Lung microvascular endothelial cell (primary cell): ENCODE measurements at regions not wholly inside any gene's neighbourhood (a gene's known extent, or its start where the extent isn't known, plus 50 kb on each side); places are given as distances from the start of the nearest gene placed in this dataset.
"Not testable (repeated sequence)": the region's sequence is repeated elsewhere in the genome, so short reads cannot be mapped to it uniquely, and the experiment has no call there.

ENCODE experiments used
- DNase-seq, 2 donors: peaks; one replicate each; pipeline versions ENCODE4 v3.0.0 to v3.0.0-alpha.2; 2010; ENCODE audit warnings: low read depth in 2 of 2

DNA sequence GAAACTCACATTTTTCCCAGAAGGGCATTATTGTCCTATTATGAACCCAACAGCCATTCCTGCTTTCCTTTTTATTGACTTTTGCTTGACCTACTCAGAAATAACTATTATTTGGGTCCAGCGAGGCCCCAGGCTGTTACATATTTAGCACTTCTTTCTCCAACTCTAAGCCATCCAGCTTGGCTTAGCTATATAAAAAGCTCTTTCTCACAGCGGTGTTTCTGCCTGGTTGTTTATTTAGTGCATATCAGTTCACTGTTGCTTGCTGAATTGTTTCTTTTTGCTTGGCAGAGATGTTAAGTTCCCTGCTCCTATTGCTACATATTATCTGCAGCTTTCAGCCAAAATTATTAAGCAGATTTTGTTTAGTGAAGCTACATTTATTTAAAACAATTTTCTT lies 1156.8 kb upstream of the SEMA6A start:
- DNase-seq = no peak

DNA sequence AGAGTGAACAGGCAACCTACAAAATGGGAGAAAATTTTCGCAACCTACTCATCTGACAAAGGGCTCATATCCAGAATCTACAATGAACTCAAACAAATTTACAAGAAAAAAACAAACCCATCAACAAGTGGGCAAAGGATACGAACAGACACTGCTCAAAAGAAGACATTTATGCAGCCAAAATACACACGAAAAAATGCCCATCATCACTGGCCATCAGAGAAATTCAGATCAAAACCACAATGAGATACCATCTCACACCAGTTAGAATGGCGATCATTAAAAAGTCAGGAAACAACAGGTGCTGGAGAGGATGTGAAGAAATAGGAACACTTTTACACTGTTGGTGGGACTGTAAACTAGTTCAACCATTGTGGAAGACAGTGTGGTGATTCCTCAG lies 1146.2 kb upstream of the SEMA6A start:
- not testable (repeated sequence) for DNase-seq

DNA sequence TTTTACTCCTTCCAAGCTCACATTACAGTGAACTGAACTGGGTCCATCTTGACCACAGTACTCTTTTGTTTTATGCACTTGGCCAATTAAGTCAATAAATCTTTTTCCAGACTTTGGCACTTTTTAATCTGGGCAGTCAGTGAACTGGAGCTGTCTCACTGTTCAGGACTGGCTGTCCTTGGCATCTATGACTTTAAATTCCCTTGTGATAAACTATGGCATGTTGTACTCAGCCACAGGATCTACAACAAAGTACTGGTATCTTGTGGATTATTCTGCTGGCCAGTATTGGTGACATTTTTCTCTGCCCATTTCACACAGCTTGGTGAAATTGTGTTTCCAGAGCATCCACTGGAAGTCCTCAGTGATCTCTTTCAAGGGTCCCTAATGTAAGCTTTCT lies 1144.8 kb upstream of the SEMA6A start:
- DNase-seq = no peak

DNA sequence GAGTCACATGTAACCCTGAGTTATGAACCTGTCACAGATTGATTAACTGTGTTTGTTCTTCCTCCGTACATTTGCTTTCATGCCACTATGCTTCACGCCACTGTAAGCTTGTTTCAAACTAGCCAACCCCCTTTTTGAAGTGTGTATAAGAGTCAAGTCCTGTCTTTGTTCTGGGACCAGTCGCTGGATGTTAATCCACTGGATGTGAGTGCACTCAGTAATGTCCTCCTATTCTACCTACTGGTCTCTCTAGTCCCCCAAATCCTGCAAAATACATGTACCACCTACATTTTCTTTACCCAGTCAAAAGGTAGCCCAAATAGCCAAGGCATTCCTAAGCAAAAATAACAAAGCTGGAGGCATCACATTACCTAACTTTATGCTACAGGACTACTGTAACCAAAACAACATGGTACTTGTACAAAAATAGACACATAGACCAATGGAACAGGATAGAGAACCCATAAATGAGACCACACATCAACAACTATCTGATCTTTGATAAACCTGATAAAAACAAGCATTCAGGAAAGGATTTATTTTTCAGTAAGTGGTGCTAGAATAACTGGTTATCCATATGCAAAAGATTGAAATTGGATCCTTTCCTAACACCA lies 1139.1 kb upstream of the SEMA6A start:
- DNase-seq = peak in 1 of 2 donors; percentile 1

DNA sequence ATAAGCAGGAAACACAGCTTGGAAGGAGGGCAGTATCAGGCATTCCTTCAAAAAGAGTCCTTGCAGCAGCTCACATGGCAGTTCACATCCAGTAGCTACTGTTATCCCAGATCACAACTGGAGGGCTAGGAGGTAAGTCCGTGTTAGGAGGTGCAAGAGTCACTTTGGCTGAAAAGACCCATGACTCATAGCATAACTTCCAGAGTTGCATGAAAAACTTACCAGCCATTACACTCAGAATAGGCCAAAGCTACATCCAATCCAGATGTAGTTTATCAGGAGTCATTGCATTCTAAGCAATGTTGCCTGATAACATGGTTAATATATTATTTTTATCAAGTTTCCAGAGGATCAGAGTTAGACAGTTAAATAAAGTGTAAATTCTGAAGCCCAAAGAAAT lies 1126.4 kb upstream of the SEMA6A start:
- no peak for DNase-seq

DNA sequence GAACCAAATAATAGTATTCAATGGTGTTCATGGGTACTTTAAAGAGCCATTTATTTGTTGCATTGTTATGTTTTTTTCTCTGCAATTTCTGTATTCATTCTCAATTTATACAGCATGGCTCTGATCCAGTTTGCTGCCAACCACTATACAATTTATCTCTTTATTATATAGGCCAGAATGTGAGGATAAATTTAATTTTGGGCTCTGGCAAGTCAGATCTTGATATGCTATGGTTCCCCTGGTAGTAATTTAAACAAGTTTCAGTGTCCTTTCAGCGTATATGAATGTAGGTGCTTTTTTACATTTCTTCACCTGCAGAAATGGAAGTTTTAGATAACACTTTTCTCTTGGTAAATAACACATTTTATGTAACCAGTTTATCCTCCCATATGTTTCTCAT lies 1118.0 kb upstream of the SEMA6A start:
- DNase-seq = no peak

DNA sequence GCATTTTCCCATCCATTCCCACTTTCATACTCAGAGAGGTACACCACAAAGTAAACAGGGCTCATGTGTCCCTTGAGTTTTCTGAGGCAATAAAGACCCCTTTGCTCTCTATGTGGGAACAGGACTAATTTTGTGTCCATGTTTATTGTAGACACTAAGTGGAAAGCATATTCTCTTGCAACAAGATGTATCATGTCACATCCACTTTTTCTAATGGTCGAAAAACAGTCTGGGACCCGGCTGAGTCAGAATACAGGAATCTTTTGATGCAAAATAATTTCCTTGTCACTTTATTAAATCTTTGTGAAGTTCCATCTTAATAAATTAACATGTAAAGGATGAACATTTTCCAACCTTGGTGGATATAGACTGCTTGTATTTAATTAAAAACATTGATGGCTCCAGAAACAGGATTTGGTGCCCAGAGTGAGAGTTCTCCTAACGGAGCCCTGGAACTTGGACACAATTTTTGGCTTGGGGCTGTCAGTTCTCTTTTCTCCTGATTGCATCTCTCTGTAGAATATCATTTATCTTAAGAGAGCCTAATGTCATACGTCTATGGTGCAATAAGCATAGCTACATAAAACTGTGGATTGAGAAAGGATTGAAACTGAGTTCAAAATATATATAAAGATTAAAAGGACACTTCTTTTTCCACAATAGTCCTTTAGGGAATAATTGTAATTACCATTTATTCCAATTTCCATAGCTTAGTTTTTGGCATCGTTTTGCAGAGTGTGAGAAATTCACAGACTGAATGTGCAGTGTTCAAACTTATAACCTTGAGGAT lies 1116.7 kb upstream of the SEMA6A start:
- DNase-seq = no peak

DNA sequence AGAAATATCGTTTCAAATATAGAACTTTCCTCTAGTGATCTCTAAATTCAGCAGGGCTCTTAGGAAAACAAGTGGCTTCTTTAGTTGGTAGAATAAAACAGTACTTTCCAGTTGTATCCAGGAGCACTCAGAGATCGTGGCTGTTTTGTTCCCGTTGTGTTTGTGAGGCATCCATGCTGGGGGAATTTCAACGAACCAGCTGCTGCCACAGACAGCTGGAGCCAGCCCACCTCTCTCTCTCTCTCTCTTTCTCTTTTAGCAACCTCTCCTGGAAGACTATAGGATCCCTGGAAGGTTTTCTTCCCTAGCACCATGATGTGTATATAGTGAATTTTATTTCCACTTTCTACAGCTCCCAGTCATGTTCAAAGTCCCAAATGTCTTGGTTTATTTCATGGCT lies 1116.0 kb upstream of the SEMA6A start:
- DNase-seq = no peak

DNA sequence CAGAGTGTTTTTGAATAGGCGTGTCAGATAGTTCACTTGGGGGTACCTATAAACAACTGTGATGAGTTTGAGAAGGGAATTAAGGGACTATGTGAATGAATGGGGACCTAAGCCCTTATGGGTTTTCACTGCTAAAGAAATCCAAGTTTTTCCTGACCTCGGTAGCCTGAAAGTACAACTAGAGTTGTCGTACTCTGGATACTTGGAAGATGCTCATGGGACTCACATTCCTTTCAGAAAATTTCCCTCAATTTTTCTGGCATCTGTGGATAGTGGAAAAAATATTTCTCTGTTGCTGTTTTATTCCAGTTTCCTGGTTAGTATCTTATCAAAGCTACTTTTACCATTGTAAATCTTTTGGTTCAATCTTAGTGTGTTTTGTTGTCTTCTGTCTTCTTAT lies 1112.3 kb upstream of the SEMA6A start:
- no peak for DNase-seq

DNA sequence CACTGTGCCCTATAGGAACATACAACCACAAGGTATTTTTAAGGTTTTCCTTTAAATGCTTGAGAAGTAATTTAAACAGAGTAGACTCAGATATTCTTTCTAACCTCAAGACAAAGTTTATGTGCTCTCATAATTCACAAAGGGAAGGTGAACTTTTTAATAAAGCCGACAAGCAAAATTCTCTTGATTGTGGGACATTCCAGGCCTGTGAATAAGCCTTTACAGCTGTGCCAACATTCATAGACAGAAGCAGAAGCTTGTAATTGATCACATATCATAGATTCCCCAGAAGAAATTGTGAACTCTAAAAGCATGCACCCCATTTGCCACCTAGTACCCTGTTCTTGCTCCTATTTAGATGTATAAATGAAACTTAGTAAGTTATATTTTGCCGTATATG lies 1107.8 kb upstream of the SEMA6A start:
- no peak for DNase-seq

DNA sequence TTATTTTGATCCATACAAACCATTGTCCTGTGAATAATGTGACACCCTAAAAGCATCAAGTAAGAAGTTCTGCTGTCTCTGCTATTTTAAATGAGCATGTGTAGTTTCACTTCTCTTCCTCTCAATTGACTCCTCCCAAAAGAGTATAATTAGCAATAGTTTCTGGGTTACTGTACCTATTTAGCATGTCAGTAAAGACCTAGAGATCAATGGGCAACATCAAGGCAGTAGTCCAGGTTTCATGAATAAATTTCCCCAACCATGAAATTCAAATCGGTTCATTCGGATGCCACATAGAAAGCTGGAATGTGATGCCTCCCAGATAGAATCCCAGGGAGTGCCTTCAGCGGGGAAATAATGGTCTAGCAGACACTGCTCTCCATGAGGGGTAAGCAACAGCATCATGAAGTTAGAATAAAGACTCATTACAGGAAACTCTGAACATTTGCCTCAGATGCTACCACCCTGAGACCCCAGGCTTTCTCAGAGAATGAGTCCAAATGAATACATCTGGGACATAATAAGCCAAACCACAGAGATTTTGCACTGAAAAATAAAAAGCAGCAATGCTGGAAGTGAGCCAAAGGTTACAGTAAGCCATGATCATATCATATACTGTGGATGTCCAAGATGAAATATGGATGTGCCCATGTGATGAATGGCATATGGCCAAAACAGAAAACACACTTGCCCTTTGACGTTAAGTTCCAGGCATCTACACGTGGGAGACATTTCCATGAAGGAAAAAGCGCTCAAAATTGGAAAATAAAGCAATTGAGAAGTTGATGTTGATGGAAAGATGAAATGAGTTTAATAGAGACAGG lies 1107.0 kb upstream of the SEMA6A start:
- DNase-seq = no peak

DNA sequence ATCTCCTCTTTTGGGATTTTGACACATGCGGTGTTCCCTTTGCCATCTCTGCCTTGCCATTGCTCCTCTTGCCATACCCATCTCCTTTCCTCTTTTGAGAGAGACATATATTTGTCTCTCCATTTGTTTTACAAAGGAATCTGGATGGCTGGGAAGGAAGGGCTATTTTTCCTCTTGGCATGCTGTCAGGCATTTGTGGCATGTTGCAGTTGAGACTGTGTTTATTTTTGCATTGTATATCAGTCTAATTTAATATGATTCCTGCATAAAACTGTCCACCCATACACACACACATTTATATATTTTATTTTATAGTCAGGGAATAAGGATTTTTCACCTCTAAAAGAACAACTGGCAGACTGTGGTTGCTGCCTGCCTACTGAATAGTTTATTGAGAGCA lies 1105.8 kb upstream of the SEMA6A start:
- DNase-seq = no peak

DNA sequence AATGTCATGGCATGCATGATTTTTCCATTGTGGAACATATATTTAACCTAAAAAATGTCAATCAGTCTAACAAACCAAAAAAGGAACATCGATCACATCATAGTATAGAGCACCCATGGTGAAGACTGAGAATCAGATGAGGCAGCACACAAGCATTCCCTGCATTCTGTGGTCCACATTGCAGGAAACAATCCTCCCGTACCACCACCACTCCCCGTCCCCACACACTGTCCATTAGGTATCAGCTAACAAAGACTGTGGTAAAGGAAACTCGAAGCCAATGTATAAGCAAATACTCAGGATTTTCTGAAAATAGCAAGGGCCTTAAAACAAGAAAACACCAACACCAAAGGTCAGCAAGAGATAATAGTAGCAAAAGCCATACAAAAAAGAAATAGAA lies 1104.4 kb upstream of the SEMA6A start:
- DNase-seq = no peak

DNA sequence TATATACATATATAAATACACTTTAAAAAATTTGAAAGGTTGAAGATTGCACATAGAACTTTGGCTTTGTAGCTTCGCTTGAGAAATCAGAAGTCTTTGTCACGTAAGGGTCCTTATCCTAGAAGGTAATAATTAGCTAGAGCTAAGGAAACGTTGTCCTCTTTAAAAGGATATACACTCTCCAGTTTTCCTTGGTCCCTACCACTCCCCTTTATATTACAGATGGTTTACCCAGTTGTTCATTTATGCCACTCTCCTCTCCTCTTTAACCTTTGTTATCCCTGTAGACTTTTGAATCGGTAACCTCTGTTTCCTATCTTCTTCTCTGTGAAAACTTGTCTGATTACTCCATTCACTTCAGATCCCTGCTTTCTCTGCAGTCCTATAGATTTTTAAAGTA lies 1101.0 kb upstream of the SEMA6A start:
- no peak for DNase-seq

DNA sequence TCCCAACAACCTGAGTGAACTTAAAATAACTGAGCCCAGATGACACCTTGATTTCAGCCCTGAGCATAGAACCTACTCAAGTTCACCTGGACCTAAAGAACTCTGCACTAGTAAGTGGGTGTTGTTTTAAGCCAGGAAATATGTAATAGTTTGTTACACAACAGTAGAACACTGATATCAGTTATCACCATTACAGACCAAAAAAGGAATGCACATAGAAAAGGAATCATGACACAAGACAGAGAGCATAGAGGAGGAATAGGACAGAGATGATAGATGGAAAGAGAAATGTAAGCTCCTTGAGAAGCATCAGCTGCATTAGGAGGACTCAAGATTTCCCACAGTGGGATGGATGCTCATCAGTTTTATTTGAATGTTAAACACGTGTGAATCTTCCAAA lies 1096.9 kb upstream of the SEMA6A start:
- no peak for DNase-seq

DNA sequence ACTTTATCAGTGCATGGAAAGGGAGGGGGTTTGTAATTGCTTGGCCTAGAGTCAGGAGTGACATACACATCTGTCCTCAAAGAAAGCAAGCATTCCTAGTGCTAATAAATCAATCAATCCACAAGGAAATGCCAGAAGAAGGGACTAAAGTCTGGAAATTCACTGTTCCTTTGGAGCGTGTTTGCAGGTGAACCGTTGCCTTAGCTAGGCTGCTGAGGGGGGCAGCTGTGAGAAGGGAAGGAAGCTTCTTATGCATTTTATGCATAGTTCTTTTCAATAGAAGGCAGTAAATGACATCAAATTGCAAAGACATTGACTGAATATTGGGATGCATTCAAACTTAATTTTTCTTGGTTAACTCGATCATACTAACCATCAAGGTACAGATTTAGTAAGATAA lies 1092.5 kb upstream of the SEMA6A start:
- DNase-seq = no peak

DNA sequence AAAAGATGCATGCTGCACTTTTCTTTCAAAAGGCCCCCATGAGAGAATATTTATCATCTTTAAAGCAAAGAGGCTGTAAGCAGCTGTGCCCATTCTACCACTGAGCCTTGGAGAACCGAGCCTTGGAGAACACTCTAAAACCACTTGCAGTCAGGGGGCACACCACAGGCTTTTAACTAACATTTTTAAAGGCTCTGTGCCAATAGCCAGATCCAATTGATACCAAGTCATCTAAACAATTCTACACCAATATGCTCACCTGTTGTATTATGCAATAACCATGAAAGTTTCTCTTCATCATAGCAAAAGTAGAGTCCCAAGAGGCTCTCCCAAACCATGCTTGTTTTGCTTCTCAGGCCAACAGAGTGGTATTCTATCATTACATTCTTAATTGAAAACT lies 1090.5 kb upstream of the SEMA6A start:
- no peak for DNase-seq

DNA sequence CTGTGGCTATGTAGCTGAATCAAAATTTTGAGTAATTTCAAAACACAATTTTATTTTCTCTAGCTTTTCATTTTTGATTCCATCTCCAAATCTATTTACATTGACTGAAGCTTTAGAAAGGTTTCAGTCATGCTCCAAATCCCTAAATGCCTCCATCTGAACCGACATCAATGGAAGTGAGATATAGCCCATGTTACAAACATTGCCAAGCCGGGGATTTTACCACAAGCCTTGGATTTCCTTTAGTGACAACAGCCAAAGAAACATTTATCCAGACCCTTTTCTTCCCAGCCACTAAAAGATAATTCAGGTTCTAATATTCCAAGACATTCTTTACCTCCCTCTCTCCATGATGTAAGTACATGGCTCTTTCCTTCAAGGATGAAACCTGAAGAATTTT lies 1087.7 kb upstream of the SEMA6A start:
- DNase-seq = no peak

DNA sequence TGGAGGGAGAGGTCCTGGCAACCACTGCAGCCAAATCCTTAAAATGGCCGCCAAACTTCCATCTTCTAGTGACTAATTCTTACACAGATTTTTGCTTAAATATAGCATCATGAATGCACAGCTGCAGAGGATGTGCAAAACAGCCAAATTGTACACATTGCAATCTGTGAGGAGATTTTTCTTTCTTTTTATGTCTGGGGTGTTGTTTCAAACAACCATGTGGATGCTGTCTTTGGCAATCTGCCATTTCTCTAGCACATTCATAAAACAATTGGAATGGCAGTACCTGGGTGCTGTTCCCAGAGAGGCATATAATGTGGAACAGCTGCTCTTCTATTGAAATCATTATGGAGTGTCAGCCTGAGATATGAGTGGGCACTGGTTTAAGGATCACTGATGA lies 1082.9 kb upstream of the SEMA6A start:
- no peak for DNase-seq

DNA sequence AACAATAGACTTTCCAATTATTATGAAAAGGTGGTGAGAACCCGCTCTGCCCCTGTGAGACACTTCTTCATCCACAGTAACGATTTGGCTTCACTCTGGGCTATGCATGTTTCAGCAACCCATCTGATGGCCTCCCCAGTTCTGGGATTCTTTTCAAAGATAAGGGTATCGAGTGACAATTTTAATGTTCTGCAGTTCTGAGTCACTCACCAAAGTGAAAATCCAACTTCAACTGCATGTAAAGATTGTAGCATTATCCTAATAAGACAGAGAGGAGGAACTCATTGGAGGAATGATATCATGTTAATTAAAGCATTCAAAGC lies 1078.3 kb upstream of the SEMA6A start:
- DNase-seq = no peak

DNA sequence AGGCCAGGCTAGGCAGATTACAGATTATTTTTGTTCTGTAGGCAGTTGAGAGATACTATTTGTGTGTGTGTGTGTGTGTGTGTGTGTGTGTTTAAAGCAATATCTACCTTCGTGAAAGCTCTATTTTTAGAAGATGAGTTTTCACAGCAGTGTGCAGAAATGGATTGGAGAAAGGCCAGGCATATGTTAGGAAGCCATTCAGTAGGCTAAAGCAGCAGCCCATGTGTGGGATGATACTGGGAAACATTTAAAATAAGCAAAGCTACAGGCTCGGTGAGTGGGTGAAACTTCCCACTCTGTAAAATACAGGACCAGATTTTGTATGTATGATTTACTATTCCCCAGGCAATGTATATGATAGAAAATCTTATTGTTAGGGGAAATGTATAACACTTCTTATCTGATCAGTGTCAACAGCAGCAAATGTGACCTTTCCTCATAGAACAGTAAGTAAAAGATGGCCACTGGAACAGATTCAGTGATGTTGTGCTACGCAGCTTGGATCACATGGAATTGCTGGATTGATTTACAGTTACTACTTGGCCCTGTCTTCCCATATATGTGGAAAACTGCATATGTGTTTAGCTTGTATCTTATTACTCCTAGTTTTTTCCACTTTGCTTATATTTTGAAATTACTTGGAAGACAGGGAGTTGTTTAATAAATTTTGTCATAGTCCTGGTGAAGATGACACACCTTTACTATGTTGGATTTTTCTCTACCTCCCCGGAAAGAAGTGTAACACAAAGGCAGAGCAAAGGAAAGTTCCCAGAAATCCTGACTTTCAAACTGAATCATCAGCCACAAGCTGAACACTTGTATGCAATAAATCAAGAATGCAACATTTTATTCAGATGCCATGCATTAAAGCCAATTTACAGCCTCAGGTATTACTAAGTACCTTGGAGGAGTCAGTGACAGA lies 1077.7 kb upstream of the SEMA6A start:
- DNase-seq = no peak

DNA sequence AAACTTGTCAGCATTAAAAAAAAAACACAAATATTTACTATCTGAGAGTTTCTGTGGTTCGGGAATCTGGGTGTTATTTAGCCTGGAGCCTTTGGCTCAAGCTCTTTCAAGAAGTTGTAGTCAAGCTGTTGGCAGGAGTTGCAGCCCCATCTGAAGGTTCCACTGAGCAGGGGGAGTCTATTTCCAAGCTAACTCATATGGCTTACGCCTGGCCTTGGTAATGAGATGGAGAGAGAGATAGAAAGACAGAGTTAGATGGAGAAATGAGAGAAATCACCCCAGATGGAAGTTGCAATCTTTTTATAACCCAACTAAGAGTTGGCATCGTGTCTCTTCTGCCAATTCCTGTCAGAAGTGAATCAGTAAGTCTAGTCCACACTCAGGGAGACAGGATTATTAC lies 1075.2 kb upstream of the SEMA6A start:
- no peak for DNase-seq
